Upper lobe of left lung (tissue), 4 donors: ENCODE measurements at regions not wholly inside any gene's neighbourhood (a gene's known extent, or its start where the extent isn't known, plus 50 kb on each side); places are given as distances from the start of the nearest gene placed in this dataset.

ENCODE experiments used
- CTCF ChIP-seq, 6 experiments: fragments of 450-650 bp in 4 of 6; fragments of 200-600 bp in 2 of 6; sonication (generic) in 2 of 6; IDR thresholded peaks; one replicate each; pipeline ENCODE4 v1.5.1; 2016 to 2019; ENCODE audit warnings: antibody characterized with exemption in 6 of 6
- EP300 ChIP-seq, 4 donors: sonication (generic); formaldehyde crosslinking; IDR thresholded peaks; one replicate each; pipeline ENCODE4 v1.5.1; 2017; ENCODE audit warnings: antibody characterized with exemption in 4 of 4, control low read depth in 2 of 4

- TF ChIP-seq CTCF (IDR thresholded peaks at IDR 0.05): no peak
- TF ChIP-seq EP300 (IDR thresholded peaks at IDR 0.05): no peak
These were observed 101.4 kb upstream of the UMPS start for GRCh38 chr3:124628863-124629262.
